ENCODE measurements at regions not wholly inside any gene's neighbourhood (a gene's known extent, or its start where the extent isn't known, plus 50 kb on each side); places are given as distances from the start of the nearest gene placed in this dataset.

GRCh38 chr7:68267486-68267885 lies 1270.9 kb downstream of the TYW1 start:
- DNase-seq (ENCODE audit: low read depth in 2 of 2, low spot score in 1 of 2) = no peak

- no peak for DNase-seq (ENCODE audit: low read depth in 2 of 2, low spot score in 1 of 2)
These were observed 1272.8 kb downstream of the TYW1 start for GRCh38 chr7:68269405-68269804.

- no peak for DNase-seq (ENCODE audit: low read depth in 2 of 2, low spot score in 1 of 2)
These were observed 1275.9 kb downstream of the TYW1 start for GRCh38 chr7:68272507-68272906.

- no peak for DNase-seq (ENCODE audit: low read depth in 2 of 2, low spot score in 1 of 2)
These were observed 1280.1 kb downstream of the TYW1 start for GRCh38 chr7:68276725-68277124.

- DNase-seq (ENCODE audit: low read depth in 2 of 2, low spot score in 1 of 2) = no peak
These were observed 1283.3 kb downstream of the TYW1 start for GRCh38 chr7:68279827-68280400.

GRCh38 chr7:68280931-68281330 lies 1284.3 kb downstream of the TYW1 start:
- no peak for DNase-seq (ENCODE audit: low read depth in 2 of 2, low spot score in 1 of 2)

- DNase-seq (ENCODE audit: low read depth in 2 of 2, low spot score in 1 of 2) = no peak
These were observed 1291.5 kb downstream of the TYW1 start for GRCh38 chr7:68288144-68288593.

GRCh38 chr7:68291710-68292109 lies 1295.1 kb downstream of the TYW1 start:
- DNase-seq (ENCODE audit: low read depth in 2 of 2, low spot score in 1 of 2) = no peak

- DNase-seq (ENCODE audit: low read depth in 2 of 2, low spot score in 1 of 2) = no peak
These were observed 1298.8 kb downstream of the TYW1 start for GRCh38 chr7:68295386-68295785.

GRCh38 chr7:68304536-68304935 lies 1293.7 kb upstream of the AUTS2 start:
- no peak for DNase-seq (ENCODE audit: low read depth in 2 of 2, low spot score in 1 of 2)

- DNase-seq (ENCODE audit: low read depth in 2 of 2, low spot score in 1 of 2) = no peak
These were observed 1291.6 kb upstream of the AUTS2 start for GRCh38 chr7:68306692-68307107.

GRCh38 chr7:68309271-68309670 lies 1289.0 kb upstream of the AUTS2 start:
- DNase-seq (ENCODE audit: low read depth in 2 of 2, low spot score in 1 of 2) = no peak

GRCh38 chr7:68309806-68310205 lies 1288.5 kb upstream of the AUTS2 start:
- no peak for DNase-seq (ENCODE audit: low read depth in 2 of 2, low spot score in 1 of 2)

- DNase-seq (ENCODE audit: low read depth in 2 of 2, low spot score in 1 of 2) = no peak
These were observed 1286.3 kb upstream of the AUTS2 start for GRCh38 chr7:68311958-68312357.

- DNase-seq (ENCODE audit: low read depth in 2 of 2, low spot score in 1 of 2) = no peak
These were observed 1284.5 kb upstream of the AUTS2 start for GRCh38 chr7:68313806-68314205.

- no peak for DNase-seq (ENCODE audit: low read depth in 2 of 2, low spot score in 1 of 2)
These were observed 1284.1 kb upstream of the AUTS2 start for GRCh38 chr7:68314208-68314607.

- no peak for DNase-seq (ENCODE audit: low read depth in 2 of 2, low spot score in 1 of 2)
These were observed 1280.8 kb upstream of the AUTS2 start for GRCh38 chr7:68317476-68317875.

- no peak for DNase-seq (ENCODE audit: low read depth in 2 of 2, low spot score in 1 of 2)
These were observed 1279.2 kb upstream of the AUTS2 start for GRCh38 chr7:68319061-68319460.

GRCh38 chr7:68321076-68321639 lies 1277.1 kb upstream of the AUTS2 start:
- DNase-seq (ENCODE audit: low read depth in 2 of 2, low spot score in 1 of 2) = no peak

GRCh38 chr7:68321776-68322496 lies 1276.3 kb upstream of the AUTS2 start:
- no peak for DNase-seq (ENCODE audit: low read depth in 2 of 2, low spot score in 1 of 2)

- DNase-seq (ENCODE audit: low read depth in 2 of 2, low spot score in 1 of 2) = no peak
These were observed 1273.7 kb upstream of the AUTS2 start for GRCh38 chr7:68324621-68325020.

- no peak for DNase-seq (ENCODE audit: low read depth in 2 of 2, low spot score in 1 of 2)
These were observed 1264.1 kb upstream of the AUTS2 start for GRCh38 chr7:68334216-68334615.
